Esophagus muscularis mucosa (tissue), 4 donors: ENCODE measurements at regions not wholly inside any gene's neighbourhood (a gene's known extent, or its start where the extent isn't known, plus 50 kb on each side); places are given as distances from the start of the nearest gene placed in this dataset.

Experiments
- DNase-seq: peaks from one replicate; pipeline ENCODE4 v3.0.0-alpha.2; 2017; ENCODE audit errors: extremely low spot score
- H3K27ac ChIP-seq, 4 donors: fragments of 200-600 bp; sonication (generic); replicated peaks in 1 of 4; 1 replicate in 3 of 4; 2 replicates in 1 of 4; pipeline ENCODE4 v1.5.1; 2016 to 2019; ENCODE audit warnings: mild to moderate bottlenecking in 1 of 4
- H3K27me3 ChIP-seq, 4 donors: fragments of 200-600 bp; sonication (generic); one replicate each; pipeline versions ENCODE4 v1.5.1 to v1.6.0; 2016 to 2019
- H3K36me3 ChIP-seq, 4 donors: fragments of 200-600 bp; sonication (generic); one replicate each; pipeline ENCODE4 v1.5.1; 2016 to 2019
- H3K4me1 ChIP-seq, 4 donors: fragments of 200-600 bp; sonication (generic); one replicate each; pipeline ENCODE4 v1.5.1; 2016 to 2019
- H3K4me3 ChIP-seq, 4 donors: fragments of 200-600 bp; sonication (generic); 1 replicate in 2 of 4; 2 replicates in 2 of 4; pipeline ENCODE4 v1.5.1; 2016 to 2019; ENCODE audit warnings: mild to moderate bottlenecking in 4 of 4, moderate library complexity in 1 of 4
- H3K9me3 ChIP-seq, 4 donors: fragments of 200-600 bp; sonication (generic); 1 replicate in 3 of 4; 2 replicates in 1 of 4; pipeline ENCODE4 v1.5.1; 2016 to 2019
- EP300 ChIP-seq: sonication (generic); formaldehyde crosslinking; IDR thresholded peaks from one replicate; pipeline ENCODE4 v1.6.1; 2017; ENCODE audit warnings: antibody characterized with exemption
- POLR2A ChIP-seq: fragments of 450-650 bp; IDR thresholded peaks from one replicate; pipeline ENCODE4 v1.6.1; 2017; ENCODE audit warnings: antibody characterized with exemption, moderate library complexity, mild to moderate bottlenecking, low read depth
- POLR2AphosphoS5 ChIP-seq, 2 donors: sonication (generic); formaldehyde crosslinking; IDR thresholded peaks; one replicate each; pipeline ENCODE4 v1.6.1; 2017; ENCODE audit warnings: antibody characterized with exemption in 2 of 2
- WGBS: methylation state at CpG from one replicate; pipeline ENCODE4 v1.1.5; 2018; 5-methylcytosine and 5-hydroxymethylcytosine counted together
- intact Hi-C: fragments of 100-400 bp; cut with DNase I; formaldehyde crosslinking; loops from one replicate; pipeline ENCODE4 v1.15.1; 2023
- TF ChIP-seq, protein P1 (sequence below), 3 experiments: fragments of 200-600 bp in 2 of 3; fragments of 450-650 bp in 1 of 3; sonication (generic) in 2 of 3; IDR thresholded peaks; one replicate each; pipeline ENCODE4 v1.5.1; 2017 to 2019; ENCODE audit warnings: antibody characterized with exemption in 3 of 3, mild to moderate bottlenecking in 2 of 3, moderate library complexity in 1 of 3

GRCh38 chr13:109366525-109366924 is 419.9 kb downstream of the IRS2 start:
- intact Hi-C loops, result no loop called here
- TF ChIP-seq POLR2AphosphoS5 (IDR thresholded peaks at IDR 0.05) (no peak), POLR2A (no peak), EP300 (no peak)
- TF ChIP-seq, protein P1, sequence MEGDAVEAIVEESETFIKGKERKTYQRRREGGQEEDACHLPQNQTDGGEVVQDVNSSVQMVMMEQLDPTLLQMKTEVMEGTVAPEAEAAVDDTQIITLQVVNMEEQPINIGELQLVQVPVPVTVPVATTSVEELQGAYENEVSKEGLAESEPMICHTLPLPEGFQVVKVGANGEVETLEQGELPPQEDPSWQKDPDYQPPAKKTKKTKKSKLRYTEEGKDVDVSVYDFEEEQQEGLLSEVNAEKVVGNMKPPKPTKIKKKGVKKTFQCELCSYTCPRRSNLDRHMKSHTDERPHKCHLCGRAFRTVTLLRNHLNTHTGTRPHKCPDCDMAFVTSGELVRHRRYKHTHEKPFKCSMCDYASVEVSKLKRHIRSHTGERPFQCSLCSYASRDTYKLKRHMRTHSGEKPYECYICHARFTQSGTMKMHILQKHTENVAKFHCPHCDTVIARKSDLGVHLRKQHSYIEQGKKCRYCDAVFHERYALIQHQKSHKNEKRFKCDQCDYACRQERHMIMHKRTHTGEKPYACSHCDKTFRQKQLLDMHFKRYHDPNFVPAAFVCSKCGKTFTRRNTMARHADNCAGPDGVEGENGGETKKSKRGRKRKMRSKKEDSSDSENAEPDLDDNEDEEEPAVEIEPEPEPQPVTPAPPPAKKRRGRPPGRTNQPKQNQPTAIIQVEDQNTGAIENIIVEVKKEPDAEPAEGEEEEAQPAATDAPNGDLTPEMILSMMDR (IDR thresholded peaks at IDR 0.05), result no peak
- H3K36me3 ChIP-seq, result no peaks in the 10 kb centered on the region
- H3K4me1 ChIP-seq, result peaks cover 0 to 12% (median 2%) of the 10 kb centered on the region in 4 donors
- 88% methylated on average over 2 of the region's 2 CpGs for WGBS
- no peaks in the 10 kb centered on the region for H3K27me3 ChIP-seq
- H3K27ac ChIP-seq, result no peak overlapping the region
- no peak for DNase-seq
- H3K4me3 ChIP-seq, result no peak overlapping the region
- H3K9me3 ChIP-seq, result peaks cover 0 to 4% (median 0%) of the 10 kb centered on the region in 4 donors

DNA sequence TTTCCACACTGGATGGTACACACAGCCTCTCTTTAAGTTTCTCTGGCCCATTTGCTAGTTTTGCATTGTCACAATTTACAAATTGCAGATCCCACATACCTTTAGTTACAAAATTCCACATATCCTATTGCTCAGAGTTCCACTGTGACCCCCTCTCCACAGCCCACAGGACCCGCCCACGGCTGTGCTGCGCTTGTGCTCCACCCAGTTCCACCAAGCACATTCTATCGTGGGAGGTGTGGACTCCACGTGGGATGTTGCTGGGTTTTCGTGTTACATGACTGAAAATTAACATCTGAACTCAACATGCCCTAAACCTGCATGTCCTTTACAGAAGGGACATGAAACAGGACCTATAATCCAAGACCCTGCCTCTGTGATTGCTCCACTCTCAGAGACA is 423.0 kb downstream of the IRS2 start:
- DNase-seq, result no peak
- H3K4me3 ChIP-seq, result no peak overlapping the region
- intact Hi-C loops, result no loop called here
- peaks cover 0 to 4% (median 0%) of the 10 kb centered on the region in 4 donors for H3K9me3 ChIP-seq
- no peaks in the 10 kb centered on the region for H3K27me3 ChIP-seq
- no peaks in the 10 kb centered on the region for H3K36me3 ChIP-seq
- TF ChIP-seq EP300 (no peak), POLR2A (no peak), POLR2AphosphoS5 (IDR thresholded peaks at IDR 0.05) (no peak)
- TF ChIP-seq, protein P1 (IDR thresholded peaks at IDR 0.05), result no peak
- H3K27ac ChIP-seq, result no peak overlapping the region
- H3K4me1 ChIP-seq, result no peaks in the 10 kb centered on the region
- 84% methylated on average over 6 of the region's 6 CpGs for WGBS

- DNase-seq, result no peak
- intact Hi-C loops, result no loop called here
- H3K9me3 ChIP-seq, result peaks cover 0 to 4% (median 0%) of the 10 kb centered on the region in 4 donors
- no peak overlapping the region for H3K27ac ChIP-seq
- WGBS, result 57% methylated on average over 2 of the region's 2 CpGs
- TF ChIP-seq EP300 (no peak), POLR2AphosphoS5 (IDR thresholded peaks at IDR 0.05) (no peak), POLR2A (no peak)
- TF ChIP-seq, protein P1 (IDR thresholded peaks at IDR 0.05), result no peak
- H3K36me3 ChIP-seq, result no peaks in the 10 kb centered on the region
- no peak overlapping the region for H3K4me3 ChIP-seq
- no peaks in the 10 kb centered on the region for H3K27me3 ChIP-seq
- peaks cover 0 to 5% (median 0%) of the 10 kb centered on the region in 4 donors for H3K4me1 ChIP-seq
Measured at GRCh38 chr13:109362616-109363015, 423.8 kb downstream of the IRS2 start.

DNA sequence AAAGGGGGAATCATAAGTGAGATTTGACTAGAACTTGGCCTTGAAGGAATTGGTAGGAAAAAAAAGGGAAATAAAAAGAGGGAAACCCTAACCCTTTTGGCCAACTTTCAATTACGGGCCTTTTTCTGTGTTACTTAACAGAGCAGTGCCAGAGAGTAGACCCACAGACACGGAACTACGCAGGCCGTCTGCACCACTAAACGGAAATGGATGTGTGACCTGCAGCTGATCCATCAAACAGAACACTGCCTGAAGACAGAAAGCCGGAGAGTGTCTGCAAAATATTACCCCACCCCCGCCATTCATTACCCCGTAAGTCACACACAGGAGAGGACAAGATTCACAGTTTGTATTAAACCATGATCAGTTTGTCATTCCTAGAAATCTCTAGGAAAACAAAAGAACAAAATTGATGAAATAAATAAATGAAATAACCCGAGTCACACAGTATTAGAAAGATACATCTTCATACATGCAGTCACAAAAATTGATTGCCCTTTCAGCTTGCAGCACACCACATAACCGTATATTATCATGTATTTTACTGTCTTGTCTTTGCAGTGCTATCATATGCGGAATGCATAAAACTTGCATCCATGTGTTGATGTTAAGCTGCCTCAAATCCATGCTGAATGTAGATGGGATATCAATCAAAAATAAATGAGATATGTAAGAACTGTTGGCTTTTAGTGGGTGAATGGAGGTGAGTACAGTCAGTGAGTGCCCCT is 424.7 kb downstream of the IRS2 start:
- Histone ChIP-seq H3K9me3 (peaks cover 0 to 4% (median 0%) of the 10 kb centered on the region in 4 donors), H3K4me1 (peaks cover 0 to 7% (median 0%) of the 10 kb centered on the region in 4 donors), H3K27ac (no peak overlapping the region), H3K27me3 (no peaks in the 10 kb centered on the region), H3K4me3 (no peak overlapping the region), H3K36me3 (no peaks in the 10 kb centered on the region)
- TF ChIP-seq, protein P1 (IDR thresholded peaks at IDR 0.05), result no peak
- TF ChIP-seq POLR2AphosphoS5 (IDR thresholded peaks at IDR 0.05) (no peak), POLR2A (no peak), EP300 (no peak)
- no peak for DNase-seq
- intact Hi-C loops, result no loop called here
- 73% methylated on average over 11 of the region's 11 CpGs for WGBS
